ENCODE measurements at regions not wholly inside any gene's neighbourhood (a gene's known extent, or its start where the extent isn't known, plus 50 kb on each side); places are given as distances from the start of the nearest gene placed in this dataset.
"Not testable (repeated sequence)": the region's sequence is repeated elsewhere in the genome, so short reads cannot be mapped to it uniquely, and the experiment has no call there.

DNA sequence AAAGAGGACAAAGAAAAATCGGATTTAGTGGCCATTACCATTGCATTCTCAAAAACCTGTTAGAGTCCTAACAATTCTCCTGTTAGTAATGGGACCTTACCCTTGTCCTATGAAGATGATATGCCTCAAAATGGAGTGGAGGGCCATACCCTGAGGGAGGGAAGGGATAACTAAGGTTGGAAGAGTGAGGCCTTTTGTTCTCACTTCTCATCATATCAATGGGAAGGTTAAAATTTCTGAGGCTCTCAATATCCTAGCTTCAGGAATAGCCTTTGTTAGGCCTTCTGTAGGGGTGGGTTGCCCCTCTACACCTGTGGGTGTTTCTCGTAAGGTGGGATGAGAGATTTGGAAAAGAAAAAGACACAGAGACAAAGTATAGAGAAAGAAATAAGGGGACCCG is 109.4 kb upstream of the SGIP1 start:
- DNase-seq, result not testable (repeated sequence)

- DNase-seq, result no peak
Observed at GRCh38 chr1:66426239-66426853, 107.6 kb upstream of the SGIP1 start.

DNA sequence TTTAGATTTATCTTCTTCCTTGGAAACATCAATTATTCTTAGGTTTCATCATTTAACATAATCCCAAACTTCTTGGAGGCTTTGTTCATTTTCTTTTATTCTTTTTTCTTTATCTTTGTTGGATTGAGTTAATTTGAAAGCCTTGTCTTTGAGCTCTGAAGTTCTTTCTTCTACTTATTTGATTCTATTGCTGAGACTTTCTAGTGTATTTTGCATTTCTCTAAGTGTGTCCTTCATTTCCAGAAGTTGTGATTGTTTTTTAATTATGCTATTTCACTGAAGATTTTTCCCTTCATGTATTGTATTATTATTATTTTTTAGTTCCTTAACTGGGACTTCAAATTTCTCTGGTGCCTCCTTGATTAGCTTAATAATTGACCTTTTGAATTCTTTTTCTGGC is 103.1 kb upstream of the SGIP1 start:
- not testable (repeated sequence) for DNase-seq

- no peak for DNase-seq
Observed at GRCh38 chr1:66431999-66432398, 102.0 kb upstream of the SGIP1 start.

DNA sequence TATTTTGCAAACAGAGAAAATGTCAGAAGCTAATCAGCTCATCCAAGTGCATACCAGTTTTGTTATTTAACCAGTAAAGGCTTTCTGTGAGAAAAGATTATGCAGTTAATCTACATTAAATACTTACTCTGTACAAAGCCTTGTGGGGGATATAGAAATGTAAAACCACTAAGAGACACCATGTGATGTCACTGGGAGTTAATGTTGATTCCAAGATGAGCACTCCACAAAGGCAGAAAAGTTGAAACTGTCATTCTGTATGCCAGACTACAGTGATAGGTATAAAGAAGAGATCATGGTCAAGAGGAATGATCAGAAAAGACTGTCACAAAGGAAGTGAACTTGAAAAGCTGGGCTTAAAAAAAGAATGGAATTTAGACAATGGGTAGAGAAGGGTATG is 100.3 kb upstream of the SGIP1 start:
- DNase-seq, result no peak

- DNase-seq, result no peak
Observed at GRCh38 chr1:66434096-66434495, 99.9 kb upstream of the SGIP1 start.

DNA sequence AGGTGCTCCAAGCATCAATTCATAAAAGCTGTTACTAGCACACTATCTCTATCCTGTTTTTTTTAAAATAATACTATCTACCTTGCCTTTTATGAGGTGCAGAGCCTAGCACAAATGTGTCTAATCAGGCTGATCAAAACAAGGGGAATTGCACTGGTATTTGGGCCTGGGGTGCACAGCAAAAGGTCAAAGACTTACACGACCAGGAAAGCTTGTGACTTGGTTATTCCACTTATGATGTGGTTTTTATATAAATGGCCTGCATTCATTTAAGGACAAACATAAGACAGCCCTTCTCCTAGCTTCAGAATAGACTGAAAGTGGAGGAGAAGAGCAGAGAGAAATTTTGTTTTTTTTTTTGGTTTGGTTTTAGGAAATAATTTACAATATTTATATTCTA is 98.4 kb upstream of the SGIP1 start:
- DNase-seq, result no peak

DNA sequence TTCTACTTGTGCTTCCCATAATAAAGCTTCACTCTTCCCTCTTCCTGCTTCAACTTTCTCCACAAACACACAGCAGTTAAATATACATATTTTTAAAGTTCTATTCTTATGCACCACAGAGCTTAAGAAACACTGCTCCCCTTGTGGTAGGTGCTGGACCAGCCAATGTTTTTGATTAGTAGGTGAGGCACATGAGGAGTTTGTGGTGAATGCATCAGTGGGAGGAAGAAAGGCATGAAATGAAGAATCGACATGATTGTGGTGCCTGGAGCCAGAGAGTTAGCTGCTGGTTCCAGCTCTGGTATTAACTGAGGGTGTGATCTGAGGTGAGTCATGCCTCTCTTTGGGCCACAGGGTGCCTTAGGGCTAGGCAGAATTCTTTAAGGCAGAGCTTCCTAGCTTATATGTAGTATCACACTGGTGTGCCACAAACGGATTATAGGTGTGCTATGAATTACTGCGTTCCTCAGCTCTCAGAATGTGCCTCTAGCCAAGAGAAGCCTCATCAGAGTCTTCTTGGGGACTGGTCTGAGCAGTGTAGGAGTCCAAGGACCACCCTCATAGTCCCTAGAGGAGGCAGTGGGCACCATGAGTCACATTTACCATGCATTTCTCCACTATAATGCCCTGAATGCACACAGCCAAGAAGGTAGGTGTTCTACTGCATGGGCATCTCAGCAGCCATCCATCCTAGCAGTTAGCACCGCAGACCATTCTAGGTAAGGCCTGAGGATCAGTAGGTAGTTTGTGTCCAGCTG is 97.4 kb upstream of the SGIP1 start:
- DNase-seq, result peak; percentile 59

DNA sequence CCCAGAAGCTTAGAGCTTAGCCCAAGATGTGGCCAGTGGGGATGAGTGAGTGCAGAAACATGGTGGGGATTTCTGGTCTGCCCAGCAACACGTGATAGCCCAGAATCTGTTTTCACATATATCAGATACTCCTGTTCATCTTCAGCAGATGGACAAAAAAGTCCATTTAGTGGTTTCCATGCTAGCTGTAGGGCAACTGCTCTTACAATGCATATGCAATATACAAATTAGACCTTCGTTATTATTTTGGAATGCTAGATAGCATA is 96.9 kb upstream of the SGIP1 start:
- DNase-seq, result no peak

- DNase-seq, result no peak
Observed at GRCh38 chr1:66438062-66438461, 95.9 kb upstream of the SGIP1 start.

GRCh38 chr1:66438501-66438900 is 95.5 kb upstream of the SGIP1 start:
- DNase-seq, result no peak

DNA sequence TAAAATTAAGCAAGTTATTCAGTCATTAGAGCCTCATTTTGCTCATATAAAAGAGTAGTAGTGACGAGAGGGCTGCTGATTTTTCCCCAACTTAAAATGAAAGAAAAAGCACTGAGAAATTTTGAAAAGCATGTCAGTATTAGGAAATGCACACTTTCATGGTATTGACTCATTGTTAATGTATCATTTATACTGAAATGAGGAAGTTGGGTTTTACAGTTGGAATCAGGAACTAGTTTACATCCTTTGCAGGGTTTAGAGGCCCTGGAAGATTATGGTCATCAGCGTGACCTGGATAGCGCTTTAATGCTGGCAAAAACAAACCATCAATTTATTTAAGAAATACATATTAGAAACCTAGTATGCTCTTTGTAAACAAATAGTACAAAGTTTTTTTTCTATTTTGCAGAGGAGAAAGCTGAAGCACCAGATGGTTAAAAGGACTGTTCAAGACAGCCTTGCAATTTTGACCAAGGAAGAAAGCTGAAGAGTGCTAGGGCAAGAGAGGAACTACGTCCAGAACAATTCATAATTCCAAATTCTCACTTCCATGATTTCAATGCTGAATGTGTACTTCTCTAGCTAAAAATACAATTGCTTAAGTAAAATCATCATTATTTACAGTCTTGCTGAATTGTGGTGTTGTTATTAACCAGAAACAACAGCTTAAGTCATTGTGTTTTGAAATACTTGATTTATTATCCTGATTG is 94.8 kb upstream of the SGIP1 start:
- no peak for DNase-seq

GRCh38 chr1:66443793-66444192 is 90.2 kb upstream of the SGIP1 start:
- DNase-seq, result no peak

DNA sequence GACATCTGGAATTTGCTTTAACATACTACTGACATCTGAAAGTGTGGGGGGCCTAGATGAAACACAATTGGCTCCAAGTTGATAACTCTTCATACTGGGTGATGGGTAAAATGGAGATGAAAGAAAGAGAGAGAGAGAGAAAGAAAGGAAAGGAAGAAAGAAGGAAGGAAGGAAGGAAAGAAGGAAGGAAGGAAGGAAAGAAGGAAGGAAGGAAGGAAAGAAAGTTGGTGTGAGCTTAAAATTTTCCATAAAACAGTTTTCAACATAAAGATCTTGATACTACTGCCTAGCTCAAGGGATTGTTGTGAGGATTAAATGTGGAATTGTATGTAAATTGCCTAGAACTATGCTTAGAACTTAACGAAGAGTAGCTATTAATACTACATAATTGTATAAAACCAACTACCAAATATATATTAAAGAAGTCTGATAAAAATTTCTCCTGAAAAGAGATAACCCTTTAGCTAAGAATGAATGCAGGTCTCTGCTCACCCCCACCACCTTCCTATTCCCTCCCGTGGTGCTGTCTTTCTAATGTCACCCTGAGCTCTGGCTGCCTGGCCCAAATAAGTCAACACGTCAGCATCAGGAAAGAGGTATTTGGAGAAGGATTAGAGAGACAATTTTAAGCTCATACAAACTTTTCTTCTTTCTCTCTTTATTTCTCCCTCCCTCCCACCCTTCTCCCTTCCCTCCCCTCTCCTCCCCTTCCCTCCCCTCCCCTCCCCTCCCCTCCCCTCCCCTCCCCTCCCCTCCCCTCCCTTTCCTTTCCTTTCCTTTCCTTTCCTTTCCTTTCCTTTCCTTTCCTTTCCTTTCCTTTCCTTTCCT is 89.3 kb upstream of the SGIP1 start:
- DNase-seq, result no peak

DNA sequence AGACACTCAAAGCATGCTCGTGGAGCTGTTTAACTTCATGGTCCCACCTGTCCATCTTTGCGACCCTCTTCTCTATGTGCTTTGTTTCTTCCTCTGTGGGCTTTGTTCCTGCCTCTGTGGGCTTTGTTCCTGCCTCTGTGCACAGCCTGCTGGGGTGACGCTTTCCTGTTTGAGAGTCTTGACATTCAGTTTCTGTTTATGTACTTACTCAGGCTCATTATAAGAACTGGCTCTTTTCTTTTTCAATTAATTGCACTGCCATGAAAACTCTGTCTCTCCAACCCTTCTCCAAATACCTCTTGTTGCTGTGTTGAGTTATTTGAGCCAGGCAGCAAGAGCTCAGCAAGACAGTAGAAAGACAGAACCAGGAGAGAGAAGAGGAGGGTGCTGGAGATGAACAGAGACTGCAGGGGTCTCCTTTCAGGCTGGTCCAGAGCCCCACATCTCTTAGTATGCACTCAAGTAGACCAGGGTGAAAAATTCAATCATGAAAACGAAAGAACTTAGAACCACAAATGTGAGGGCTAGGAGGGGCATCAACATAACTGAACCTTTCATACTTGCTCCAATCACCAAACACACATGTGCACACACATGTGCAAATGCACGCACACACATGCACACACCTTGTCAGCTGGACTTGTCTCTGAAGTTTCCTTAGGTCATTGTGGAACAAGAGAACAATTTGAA is 88.3 kb upstream of the SGIP1 start:
- peak; percentile 61 for DNase-seq

- DNase-seq, result no peak
Observed at GRCh38 chr1:66446261-66447001, 87.5 kb upstream of the SGIP1 start.

DNA sequence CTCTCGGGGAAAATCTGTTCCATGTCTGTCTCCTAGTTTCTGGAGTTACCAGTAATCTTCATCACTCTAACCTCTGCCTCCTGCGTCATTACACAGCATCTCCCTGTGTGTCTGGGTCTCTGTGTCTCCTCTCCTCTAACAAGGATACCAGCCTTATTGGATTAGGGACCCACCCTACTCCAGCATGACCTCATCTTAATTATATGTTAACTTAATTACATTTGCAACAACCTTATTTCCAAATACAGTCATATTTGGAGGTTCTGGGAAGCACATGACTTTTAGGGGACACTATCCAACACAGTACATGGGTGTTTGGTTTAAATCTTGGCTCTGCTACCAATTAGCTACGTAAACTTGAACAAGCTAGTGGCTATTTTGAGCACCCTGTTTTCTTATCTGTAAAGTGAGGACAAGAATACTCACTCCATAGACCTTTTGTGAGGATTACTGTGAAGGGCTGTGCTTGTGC is 83.9 kb upstream of the SGIP1 start:
- no peak for DNase-seq

DNA sequence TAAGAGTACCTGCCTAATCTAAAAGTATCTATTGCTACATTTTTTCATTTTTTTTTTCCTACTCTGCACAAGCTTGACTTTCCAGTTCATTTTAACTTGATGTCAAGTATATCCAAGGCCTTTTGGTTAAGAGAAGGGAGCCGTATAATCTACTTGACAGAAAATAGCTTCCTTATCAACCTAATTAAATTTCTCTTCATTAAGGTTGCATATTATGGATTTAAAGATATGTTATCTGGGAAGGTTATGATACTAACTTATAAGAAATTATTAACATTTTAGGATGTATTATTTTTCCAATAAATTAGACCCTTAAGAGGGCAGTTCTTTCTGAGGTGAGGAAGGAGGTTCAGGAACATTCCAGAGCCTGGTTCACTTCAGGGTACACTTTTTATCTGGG is 83.1 kb upstream of the SGIP1 start:
- no peak for DNase-seq

- DNase-seq, result no peak
Observed at GRCh38 chr1:66452162-66452561, 81.8 kb upstream of the SGIP1 start.

DNA sequence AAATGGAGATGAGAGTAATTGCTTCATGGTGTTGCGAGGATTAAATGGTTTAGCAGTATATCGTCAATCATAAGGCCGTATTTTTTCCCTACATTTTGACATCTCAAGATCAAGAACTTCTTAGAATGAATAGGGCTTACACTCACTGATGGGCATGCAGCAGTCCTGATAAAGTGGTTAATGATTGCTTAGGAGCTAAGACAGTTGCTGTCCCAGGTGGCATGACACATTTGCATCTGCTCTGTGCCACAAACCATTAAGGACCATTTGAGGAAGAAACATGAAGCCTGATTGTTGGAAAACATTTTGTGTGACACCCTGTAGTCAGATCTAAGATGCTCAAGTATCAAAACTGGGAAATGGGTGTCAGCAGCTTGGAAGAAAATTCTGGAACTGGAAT is 81.0 kb upstream of the SGIP1 start:
- no peak for DNase-seq

- DNase-seq, result no peak
Observed at GRCh38 chr1:66455446-66455845, 78.5 kb upstream of the SGIP1 start.

- no peak for DNase-seq
Observed at GRCh38 chr1:66460776-66461175, 73.2 kb upstream of the SGIP1 start.
